HG03575 (cell line): ENCODE measurements at regions not wholly inside any gene's neighbourhood (a gene's known extent, or its start where the extent isn't known, plus 50 kb on each side); places are given as distances from the start of the nearest gene placed in this dataset.
"Not testable (repeated sequence)": the region's sequence is repeated elsewhere in the genome, so short reads cannot be mapped to it uniquely, and the experiment has no call there.

Experiments
- ATAC-seq: cut with Tn5 transposase; IDR thresholded peaks from one replicate; pipeline ENCODE4 v1.9.1; 2021; ENCODE audit not compliant: unreplicated experiment, insufficient number of reproducible peaks, low FRiP score; ENCODE audit errors: extremely low read depth

DNA sequence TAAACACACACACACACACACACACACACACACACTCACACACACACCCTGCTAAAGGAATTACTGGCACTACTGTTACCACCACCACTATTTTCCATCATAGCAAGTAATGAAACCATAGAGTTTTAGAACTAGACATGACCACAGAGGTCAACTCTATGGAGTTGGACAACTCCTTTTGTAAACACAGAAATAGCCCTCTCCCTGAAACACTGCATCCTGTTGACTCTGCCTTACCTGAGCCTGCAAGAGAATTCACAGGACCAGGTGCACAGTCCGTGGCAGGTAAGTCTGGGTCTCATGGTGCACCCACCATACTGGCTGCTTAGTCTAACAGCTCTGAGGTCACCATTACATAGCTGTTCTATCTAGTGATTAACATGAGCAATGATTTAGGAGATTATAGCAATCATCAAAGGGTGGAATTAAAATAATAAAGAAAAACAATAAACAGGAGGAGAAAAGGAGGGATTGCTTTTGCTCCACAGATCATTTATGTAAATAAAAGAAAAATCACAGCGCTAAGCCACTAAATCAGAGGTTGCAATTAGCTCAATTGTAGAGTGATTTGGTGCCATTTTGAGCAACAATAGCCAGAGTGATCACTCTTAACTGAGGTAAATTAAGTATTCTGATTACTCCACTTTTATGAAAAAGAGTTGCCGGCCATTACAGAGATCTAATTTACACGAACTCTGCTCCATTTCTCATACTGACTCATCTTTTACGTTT is 340.0 kb upstream of the RASGEF1B start:
- no peak for ATAC-seq

DNA sequence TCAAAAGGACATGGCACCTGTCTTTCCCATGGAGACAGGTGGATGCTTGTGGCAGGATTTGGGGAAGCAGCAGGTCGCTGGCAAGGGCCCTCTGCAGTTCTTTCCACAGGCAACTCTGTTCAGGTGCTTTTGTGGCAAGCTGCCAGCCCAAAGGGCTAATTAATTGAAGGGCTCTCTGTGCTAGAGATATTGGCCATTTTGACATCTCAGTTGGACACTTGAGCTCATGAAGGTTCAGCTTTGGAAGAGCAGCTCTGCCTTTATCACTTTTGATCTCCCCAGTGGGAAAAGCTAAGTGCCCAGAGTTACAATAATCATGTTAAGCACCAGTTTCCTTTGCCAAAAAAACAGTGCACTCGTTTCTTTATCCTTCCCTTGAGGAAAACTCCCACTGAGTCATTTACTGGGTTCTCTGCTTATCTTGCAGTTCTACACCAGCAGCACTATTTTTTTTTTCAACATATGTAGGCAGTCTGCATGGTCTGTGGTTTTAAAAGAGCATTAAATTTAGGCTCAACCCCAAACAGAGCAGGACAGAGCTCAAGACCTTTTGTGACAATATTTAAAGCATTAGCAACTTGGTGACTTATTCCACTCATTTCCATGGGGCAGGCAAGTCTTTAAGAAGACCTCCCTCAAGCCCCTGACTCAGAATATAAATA is 336.4 kb upstream of the RASGEF1B start:
- ATAC-seq = no peak

- no peak for ATAC-seq
Measured at GRCh38 chr4:81807386-81807785, 335.7 kb upstream of the RASGEF1B start.

DNA sequence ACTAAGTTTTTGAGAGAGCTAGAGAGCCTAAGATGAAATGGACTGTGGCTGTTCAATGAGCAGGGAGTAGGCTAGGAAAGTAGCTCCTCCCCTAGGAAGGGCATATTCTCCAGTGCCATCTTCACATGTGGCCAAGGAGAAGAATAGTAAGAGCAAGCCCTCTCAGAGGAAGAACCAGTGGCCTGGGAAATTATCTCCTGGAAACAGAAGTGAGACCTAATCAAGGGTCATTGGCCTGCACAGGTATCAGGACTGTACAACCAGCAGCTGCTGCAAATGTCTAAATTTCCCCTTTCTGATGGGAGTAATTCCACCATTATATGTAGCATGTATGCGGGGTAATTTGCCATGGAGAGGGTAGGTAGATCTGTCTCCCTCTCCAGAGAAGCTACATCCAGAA is 334.8 kb upstream of the RASGEF1B start:
- no peak for ATAC-seq

GRCh38 chr4:81804849-81805248 is 333.1 kb upstream of the RASGEF1B start:
- no peak for ATAC-seq

- ATAC-seq = no peak
Measured at GRCh38 chr4:81802285-81802846, 330.7 kb upstream of the RASGEF1B start.

DNA sequence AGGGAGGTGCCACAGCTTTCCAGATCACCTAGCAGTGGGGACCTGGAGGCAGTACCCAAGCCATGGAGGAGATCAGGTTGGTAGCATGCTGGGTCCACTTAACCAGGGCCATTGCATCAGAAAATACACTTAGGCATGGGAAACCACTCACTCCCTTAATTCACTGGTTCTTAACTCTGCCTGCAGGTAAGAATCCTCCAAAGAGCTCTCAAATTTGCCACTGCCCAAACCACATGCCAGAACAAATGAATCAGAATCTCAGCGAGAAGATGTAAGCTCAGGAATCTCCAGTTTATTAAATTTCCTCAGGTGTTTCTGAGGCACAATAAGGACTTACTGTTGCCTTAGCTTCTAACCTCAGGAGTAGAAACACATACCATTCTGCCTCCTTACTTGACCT is 327.7 kb upstream of the RASGEF1B start:
- ATAC-seq = no peak

DNA sequence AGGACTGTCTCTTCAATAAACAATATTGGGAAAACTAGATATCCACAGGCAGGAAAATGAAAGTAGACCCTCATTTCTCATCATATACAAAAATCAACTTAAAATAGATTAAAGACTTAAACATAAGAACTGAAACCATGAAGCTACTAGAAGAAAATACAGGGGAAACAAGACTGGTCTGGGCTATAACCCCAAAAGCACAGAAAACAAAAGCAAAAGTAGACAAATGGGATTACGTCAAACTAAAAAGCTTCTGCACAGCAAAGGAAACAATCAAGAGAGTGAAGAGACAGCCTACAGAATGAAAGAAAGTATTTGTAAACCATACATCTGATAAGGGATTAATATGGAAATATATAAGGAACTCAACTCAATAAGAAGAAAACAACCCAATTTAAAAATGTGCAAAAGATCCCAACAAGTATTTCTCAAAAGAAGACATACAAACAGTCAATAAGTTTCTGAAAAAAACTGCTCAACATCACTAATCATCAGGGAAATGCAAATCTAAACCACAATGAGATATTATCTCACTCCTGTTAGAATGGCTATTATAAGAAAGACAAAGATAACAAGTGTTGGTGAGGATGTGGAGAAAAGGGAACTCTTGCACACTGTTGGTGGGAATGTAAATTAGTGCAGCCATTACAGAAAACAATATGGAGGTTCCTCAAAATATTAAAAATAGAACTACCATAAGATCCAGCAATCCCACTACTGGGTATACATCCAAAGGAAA is 325.3 kb upstream of the RASGEF1B start:
- no peak for ATAC-seq

DNA sequence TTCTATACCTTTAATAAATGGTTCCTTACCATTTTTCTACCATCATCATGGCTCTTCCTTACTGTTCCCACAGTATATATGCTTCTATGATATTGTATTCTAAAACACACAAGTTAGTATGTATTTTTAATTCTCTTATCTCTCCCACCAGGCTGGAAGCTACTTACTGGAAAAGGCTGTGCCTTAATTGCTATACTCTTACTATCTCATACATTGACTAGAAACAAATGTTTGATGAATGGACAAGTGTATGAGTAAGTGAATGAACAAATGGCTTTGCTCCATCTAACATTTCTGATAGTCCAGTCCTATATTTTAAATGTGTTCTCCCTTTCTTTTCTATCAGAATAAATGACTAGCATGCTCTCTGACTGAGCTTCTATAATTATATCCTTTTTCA is 320.8 kb upstream of the RASGEF1B start:
- ATAC-seq = no peak

GRCh38 chr4:81790477-81790876 is 318.8 kb upstream of the RASGEF1B start:
- no peak for ATAC-seq

DNA sequence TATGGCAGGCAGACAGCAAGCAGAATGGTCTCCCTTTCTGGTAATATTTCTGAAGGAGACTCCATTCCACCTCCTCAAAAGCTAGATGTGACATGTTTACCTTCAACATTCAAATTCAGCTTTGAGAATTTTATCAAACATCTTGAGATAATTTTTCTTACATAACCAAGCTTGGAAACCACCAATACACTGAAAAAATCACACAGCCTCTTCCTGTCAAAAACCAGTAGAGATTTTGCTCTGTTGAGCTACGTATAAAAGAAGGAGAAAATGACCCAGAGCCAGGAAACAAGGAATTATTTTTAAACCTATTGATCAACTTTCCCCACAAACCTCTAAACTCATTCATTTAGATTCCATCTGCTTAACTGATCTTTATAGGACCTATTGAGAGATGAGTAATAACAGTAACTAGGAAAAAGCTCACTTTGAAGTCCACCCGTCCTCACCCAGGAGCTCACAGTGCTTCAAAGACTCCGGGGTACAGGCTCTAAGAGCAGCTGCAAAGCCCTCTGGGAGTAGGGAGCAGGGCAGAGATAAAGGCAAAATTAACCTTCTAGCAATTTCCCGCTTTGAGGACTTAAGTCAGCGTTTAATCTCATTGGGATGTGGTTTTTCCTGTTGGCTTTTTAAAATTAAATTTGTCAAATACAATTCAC is 318.2 kb upstream of the RASGEF1B start:
- no peak for ATAC-seq

- ATAC-seq = no peak
Measured at GRCh38 chr4:81789158-81789557, 317.5 kb upstream of the RASGEF1B start.

- no peak for ATAC-seq
Measured at GRCh38 chr4:81786766-81787165, 315.1 kb upstream of the RASGEF1B start.

DNA sequence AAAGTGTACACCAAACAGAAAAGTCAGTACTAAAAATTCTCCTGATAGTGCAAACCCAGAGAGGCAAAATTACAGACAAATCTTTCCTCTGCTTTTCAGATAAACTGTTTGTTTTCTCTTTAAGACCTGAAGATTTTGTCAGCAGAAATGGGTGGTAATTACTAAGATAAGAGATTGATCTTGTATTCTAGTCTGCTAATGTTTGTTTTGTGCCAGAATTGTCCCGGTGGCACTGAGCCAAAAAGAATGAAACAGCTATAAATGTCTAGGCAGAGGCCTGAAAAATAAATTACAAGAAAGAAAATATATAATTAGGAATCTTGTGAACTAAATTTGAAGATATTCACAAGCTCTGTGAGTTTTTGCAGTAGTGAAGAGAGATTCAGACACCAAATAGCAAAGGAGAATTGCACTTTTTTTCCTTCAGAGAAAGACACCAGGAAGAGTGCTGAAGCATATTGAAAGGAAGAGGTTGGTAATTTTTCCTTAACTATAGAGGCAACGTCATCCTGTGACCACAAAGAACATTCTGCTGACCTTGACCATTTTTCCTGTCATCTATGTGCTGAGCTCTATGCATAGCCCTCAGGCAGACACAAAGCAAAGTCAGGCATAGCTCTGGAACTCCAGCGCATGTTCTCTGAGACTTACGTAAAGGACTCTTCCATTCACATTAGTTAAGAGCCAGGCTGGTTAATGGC is 314.5 kb upstream of the RASGEF1B start:
- ATAC-seq = no peak

DNA sequence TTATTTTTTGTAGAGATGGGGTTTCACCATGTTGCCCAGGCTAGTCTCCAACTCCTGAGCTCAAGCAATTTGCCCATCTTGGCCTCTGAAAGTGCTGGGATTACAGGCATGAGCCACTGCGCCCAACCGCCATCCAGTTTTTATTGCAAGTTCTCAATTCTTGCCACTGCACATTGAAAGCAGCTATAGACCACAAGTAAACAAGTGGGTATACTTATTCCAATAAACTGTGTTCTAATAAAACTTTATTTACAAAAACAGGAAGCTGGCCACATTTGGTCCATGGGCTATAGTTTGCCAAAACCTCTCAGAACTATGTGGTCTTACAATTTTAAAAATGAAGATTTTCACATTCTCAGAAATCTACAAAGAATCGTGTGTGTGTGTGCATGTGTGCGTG is 313.6 kb upstream of the RASGEF1B start:
- no peak for ATAC-seq

GRCh38 chr4:81783558-81783957 is 311.9 kb upstream of the RASGEF1B start:
- no peak for ATAC-seq

DNA sequence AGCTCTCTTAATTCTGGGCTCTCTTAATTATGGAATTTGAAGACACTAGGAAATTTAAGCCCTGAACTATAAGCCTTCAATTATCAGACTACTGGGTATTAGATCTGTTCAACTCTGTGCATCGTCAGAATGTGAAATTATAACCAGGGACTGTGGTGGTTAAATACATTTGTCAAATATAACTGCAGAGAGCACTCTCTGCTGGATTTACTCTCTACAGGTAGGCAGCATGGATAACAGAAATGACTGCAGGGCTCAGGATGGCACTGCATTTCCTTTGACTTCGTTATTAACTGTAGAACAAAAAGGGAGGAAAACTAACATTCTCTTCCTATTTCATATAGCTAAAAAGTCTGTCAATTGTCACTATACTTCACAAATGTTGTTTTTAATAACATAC is 310.1 kb upstream of the RASGEF1B start:
- ATAC-seq = no peak

DNA sequence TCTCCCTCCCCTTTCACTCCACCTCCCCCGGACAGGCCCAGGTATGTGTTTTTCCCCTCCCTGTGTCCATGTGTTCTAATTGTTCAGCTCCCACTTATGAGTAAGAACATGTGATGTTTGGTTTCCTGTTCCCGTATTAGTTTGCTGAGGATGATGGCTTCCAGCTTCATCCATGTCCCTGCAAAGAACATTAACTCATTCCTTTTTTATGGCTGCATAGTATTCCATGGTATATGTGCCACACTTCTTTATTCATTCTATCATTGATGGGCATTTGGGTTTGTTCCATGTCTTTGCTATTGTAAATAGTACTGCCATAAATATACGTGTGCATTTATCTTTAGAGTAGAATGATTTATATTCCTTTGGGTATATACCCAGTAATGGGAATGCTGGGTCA is 306.0 kb upstream of the RASGEF1B start:
- ATAC-seq = not testable (repeated sequence)

DNA sequence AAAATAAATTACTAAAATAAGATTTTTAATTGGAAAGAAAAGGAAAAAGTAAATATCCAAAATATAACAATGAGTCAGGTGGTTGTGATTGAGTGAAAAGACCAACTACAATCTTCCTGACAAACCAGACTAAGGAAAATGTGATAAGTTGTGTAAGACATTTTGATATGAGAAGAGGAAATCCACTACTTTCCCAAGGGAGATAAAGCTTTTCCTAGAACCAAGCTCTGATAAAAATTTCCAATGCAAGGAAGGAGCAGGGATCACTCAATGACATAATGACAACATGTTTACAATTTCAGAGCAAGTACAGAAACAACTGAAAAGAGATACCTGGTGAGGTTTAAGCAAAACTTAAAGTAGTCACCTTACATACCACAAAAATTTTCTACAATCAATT is 305.1 kb upstream of the RASGEF1B start:
- no peak for ATAC-seq
